Astrocyte (in vitro differentiated cells and primary cell): ENCODE measurements at regions not wholly inside any gene's neighbourhood (a gene's known extent, or its start where the extent isn't known, plus 50 kb on each side); places are given as distances from the start of the nearest gene placed in this dataset.

Source experiments
- DNase-seq: peaks from one replicate; pipeline ENCODE4 v3.0.0-alpha.2; 2010; ENCODE audit warnings: low read depth
- FAIRE-seq: peaks from 2 replicates; lab custom pipeline; 2011; peaks lifted over from hg19 to GRCh38; lab: Jason Lieb, UNC
- H2AFZ ChIP-seq: 2 replicates; pipeline ENCODE4 v1.6.0; 2012; ENCODE audit warnings: low read depth, low read length, inconsistent platforms
- H3K27ac ChIP-seq: 2 replicates; pipeline ENCODE4 v1.5.1; 2011; ENCODE audit warnings: low read depth, low read length, inconsistent platforms
- H3K27me3 ChIP-seq: 2 replicates; pipeline ENCODE4 v1.6.0; 2011; ENCODE audit warnings: low read length, inconsistent platforms; ENCODE audit not compliant: insufficient read depth
- H3K36me3 ChIP-seq: 2 replicates; pipeline ENCODE4 v1.5.1; 2011; ENCODE audit warnings: low read length, inconsistent platforms; ENCODE audit not compliant: insufficient read depth
- H3K4me1 ChIP-seq: 2 replicates; pipeline ENCODE4 v1.5.1; 2011; ENCODE audit warnings: low read length, inconsistent platforms; ENCODE audit not compliant: insufficient read depth
- H3K4me2 ChIP-seq: 2 replicates; pipeline ENCODE4 v1.6.0; 2012; ENCODE audit warnings: low read length, inconsistent platforms
- H3K4me3 ChIP-seq: 2 replicates; pipeline ENCODE4 v1.5.1; 2011; ENCODE audit warnings: low read depth, mild to moderate bottlenecking, low read length, inconsistent platforms; ENCODE audit not compliant: insufficient read depth
- H3K79me2 ChIP-seq: 2 replicates; pipeline ENCODE4 v1.6.0; 2012; ENCODE audit warnings: mild to moderate bottlenecking, low read length, inconsistent platforms; ENCODE audit not compliant: insufficient read depth
- H3K9ac ChIP-seq: 2 replicates; pipeline ENCODE4 v1.6.0; 2012; ENCODE audit warnings: mild to moderate bottlenecking, low read length, inconsistent platforms
- H3K9me3 ChIP-seq: 2 replicates; pipeline ENCODE4 v1.5.1; 2012; ENCODE audit warnings: low read depth, mild to moderate bottlenecking, low read length, inconsistent platforms; ENCODE audit not compliant: insufficient read depth
- H4K20me1 ChIP-seq: 2 replicates; pipeline ENCODE4 v1.6.0; 2012; ENCODE audit warnings: low read length, inconsistent platforms; ENCODE audit not compliant: insufficient read depth
- H3K27ac Mint-ChIP-seq: one replicate; pipeline ENCODE4 v1.8.0; 2021; ENCODE audit warnings: mild to moderate bottlenecking, mixed read lengths; ENCODE audit not compliant: unreplicated experiment
- H3K27me3 Mint-ChIP-seq: one replicate; pipeline ENCODE4 v1.8.0; 2021; ENCODE audit warnings: low read depth, mixed read lengths; ENCODE audit not compliant: unreplicated experiment
- H3K36me3 Mint-ChIP-seq: one replicate; pipeline ENCODE4 v1.8.0; 2021; ENCODE audit warnings: low read depth, mixed read lengths; ENCODE audit not compliant: unreplicated experiment
- H3K4me1 Mint-ChIP-seq: one replicate; pipeline ENCODE4 v1.8.0; 2021; ENCODE audit warnings: low read depth, mixed read lengths; ENCODE audit not compliant: unreplicated experiment
- H3K4me3 Mint-ChIP-seq: one replicate; pipeline ENCODE4 v1.8.0; 2021; ENCODE audit warnings: mild to moderate bottlenecking, moderate library complexity, mixed read lengths; ENCODE audit not compliant: unreplicated experiment
- H3K9me3 Mint-ChIP-seq: one replicate; pipeline ENCODE4 v1.8.0; 2021; ENCODE audit warnings: mild to moderate bottlenecking, mixed read lengths; ENCODE audit not compliant: unreplicated experiment
- CTCF ChIP-seq: IDR thresholded peaks from 2 replicates; pipeline ENCODE4 v1.5.1; 2011; ENCODE audit warnings: low read depth, mild to moderate bottlenecking, inconsistent platforms, low read length, moderate library complexity; ENCODE audit not compliant: insufficient read depth
- EZH2 ChIP-seq: IDR thresholded peaks from 2 replicates; pipeline ENCODE4 v1.6.1; 2012; ENCODE audit warnings: mild to moderate bottlenecking, low read length, inconsistent platforms; ENCODE audit not compliant: insufficient read depth

- Histone ChIP-seq H3K27ac (no peak overlapping the region), H3K4me1 (peaks cover 6% of the 10 kb centered on the region), H4K20me1 (no peaks in the 10 kb centered on the region), H3K79me2 (no peaks in the 10 kb centered on the region), H3K4me2 (no peak overlapping the region), H2AFZ (no peak overlapping the region), H3K9me3 (no peaks in the 10 kb centered on the region), H3K9ac (no peak overlapping the region), H3K27me3 (no peaks in the 10 kb centered on the region), H3K4me3 (no peak overlapping the region), H3K36me3 (no peaks in the 10 kb centered on the region)
- TF ChIP-seq CTCF (no peak), EZH2 (no peak)
- Mint-ChIP-seq H3K9me3 (peaks cover 2% of the 10 kb centered on the region), H3K27ac (no peak overlapping the region), H3K27me3 (peaks cover 2% of the 10 kb centered on the region), H3K4me1 (no peaks in the 10 kb centered on the region), H3K4me3 (no peak overlapping the region), H3K36me3 (no peaks in the 10 kb centered on the region)
- peak; percentile 4 for DNase-seq
- FAIRE-seq, result peak; percentile 74
Observed at GRCh38 chr3:73709712-73710111, 85.0 kb upstream of the PDZRN3 start.

- no peaks in the 10 kb centered on the region for H3K27me3 ChIP-seq
- H3K9ac ChIP-seq, result no peak overlapping the region
- Mint-ChIP-seq H3K36me3 (no peaks in the 10 kb centered on the region), H3K27ac (no peak overlapping the region), H3K9me3 (peaks cover 2% of the 10 kb centered on the region), H3K27me3 (peaks cover 2% of the 10 kb centered on the region), H3K4me3 (no peak overlapping the region), H3K4me1 (no peaks in the 10 kb centered on the region)
- no peak overlapping the region for H3K4me3 ChIP-seq
- no peaks in the 10 kb centered on the region for H3K36me3 ChIP-seq
- no peak overlapping the region for H3K4me2 ChIP-seq
- peaks cover 6% of the 10 kb centered on the region for H3K4me1 ChIP-seq
- H3K79me2 ChIP-seq, result no peaks in the 10 kb centered on the region
- no peaks in the 10 kb centered on the region for H3K9me3 ChIP-seq
- no peak for TF ChIP-seq CTCF
- TF ChIP-seq EZH2, result no peak
- no peaks in the 10 kb centered on the region for H4K20me1 ChIP-seq
- FAIRE-seq, result no peak
- no peak overlapping the region for H3K27ac ChIP-seq
- DNase-seq, result no peak
- H2AFZ ChIP-seq, result no peak overlapping the region
Observed at GRCh38 chr3:73708956-73709355, 84.2 kb upstream of the PDZRN3 start.

GRCh38 chr3:73707772-73708171 lies 83.0 kb upstream of the PDZRN3 start:
- no peaks in the 10 kb centered on the region for H3K4me1 Mint-ChIP-seq
- no peak overlapping the region for H3K27ac Mint-ChIP-seq
- peak; percentile 42 for DNase-seq

More at GRCh38 chr3:73707772-73708171, 83.0 kb upstream of the PDZRN3 start:
- TF ChIP-seq CTCF (no peak), EZH2 (no peak)
- no peak overlapping the region for H3K9ac ChIP-seq
- peaks cover 6% of the 10 kb centered on the region for H3K4me1 ChIP-seq
- FAIRE-seq, result no peak
- no peak overlapping the region for H3K4me3 ChIP-seq
- no peak overlapping the region for H3K4me3 Mint-ChIP-seq
- no peaks in the 10 kb centered on the region for H3K27me3 ChIP-seq
- H4K20me1 ChIP-seq, result no peaks in the 10 kb centered on the region
- no peaks in the 10 kb centered on the region for H3K9me3 ChIP-seq
- H3K27me3 Mint-ChIP-seq, result peaks cover 5% of the 10 kb centered on the region
- no peaks in the 10 kb centered on the region for H3K36me3 Mint-ChIP-seq
- no peaks in the 10 kb centered on the region for H3K79me2 ChIP-seq
- no peak overlapping the region for H3K4me2 ChIP-seq
- no peak overlapping the region for H3K27ac ChIP-seq
- H3K36me3 ChIP-seq, result no peaks in the 10 kb centered on the region
- H2AFZ ChIP-seq, result no peak overlapping the region
- no peaks in the 10 kb centered on the region for H3K9me3 Mint-ChIP-seq
